GM20431 (cell line): ENCODE measurements at regions not wholly inside any gene's neighbourhood (a gene's known extent, or its start where the extent isn't known, plus 50 kb on each side); places are given as distances from the start of the nearest gene placed in this dataset.

ENCODE experiments used
- in situ Hi-C: fragments of 300-500 bp; cut with MseI, MboI; formaldehyde crosslinking; loops from one replicate; pipeline ENCODE4 v1.15.0; 2020; ENCODE audit warnings: low sequenced_read_pairs; ENCODE audit not compliant: unreplicated experiment

- in situ Hi-C loops, result no loop called here
Observed at GRCh38 chr10:9188022-9188810, 1133.7 kb downstream of the GATA3 start.

- in situ Hi-C loops, result no loop called here
Observed at GRCh38 chr10:9189448-9189847, 1135.0 kb downstream of the GATA3 start.

DNA sequence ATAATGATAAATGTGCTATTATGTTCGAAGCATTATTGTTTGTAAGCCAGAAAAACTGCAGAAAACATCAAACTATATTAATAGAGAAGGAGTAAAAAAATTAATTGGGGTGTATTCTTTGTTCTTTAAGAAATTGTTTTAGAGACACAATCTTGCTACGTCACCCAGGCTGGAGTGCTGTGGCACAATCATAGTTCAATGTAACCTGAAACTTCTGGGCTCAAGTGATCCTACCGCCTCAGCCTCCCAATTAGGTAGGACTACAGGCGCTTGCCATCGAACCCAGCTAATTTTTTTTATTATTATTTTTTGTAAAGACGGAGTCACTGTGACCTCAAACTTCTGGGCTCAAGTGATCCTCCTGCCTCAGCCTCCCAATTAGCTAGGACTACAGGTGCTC lies 1138.6 kb downstream of the GATA3 start:
- in situ Hi-C loops, result no loop called here

- in situ Hi-C loops, result no loop called here
Observed at GRCh38 chr10:9195385-9195784, 1140.9 kb downstream of the GATA3 start.

DNA sequence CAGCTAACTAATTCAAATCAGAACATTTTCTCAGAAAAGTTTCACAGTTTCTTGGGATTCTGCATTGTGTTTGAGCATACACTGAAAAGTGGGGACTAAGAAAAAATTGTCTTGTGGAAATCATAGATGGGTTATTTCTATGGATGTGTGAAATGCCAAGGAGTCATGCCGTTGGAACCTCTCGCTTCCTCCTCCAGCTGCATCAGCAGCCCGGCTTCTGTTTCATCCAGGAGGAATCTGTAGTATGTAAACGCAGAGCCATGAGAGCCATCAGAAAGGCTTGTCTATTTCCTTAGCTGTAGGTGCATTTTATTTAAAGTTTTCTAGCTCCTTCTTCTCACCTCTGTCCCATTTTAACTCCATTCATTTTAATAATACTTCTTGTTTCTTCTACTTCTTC lies 1144.1 kb downstream of the GATA3 start:
- in situ Hi-C loops, result no loop called here

DNA sequence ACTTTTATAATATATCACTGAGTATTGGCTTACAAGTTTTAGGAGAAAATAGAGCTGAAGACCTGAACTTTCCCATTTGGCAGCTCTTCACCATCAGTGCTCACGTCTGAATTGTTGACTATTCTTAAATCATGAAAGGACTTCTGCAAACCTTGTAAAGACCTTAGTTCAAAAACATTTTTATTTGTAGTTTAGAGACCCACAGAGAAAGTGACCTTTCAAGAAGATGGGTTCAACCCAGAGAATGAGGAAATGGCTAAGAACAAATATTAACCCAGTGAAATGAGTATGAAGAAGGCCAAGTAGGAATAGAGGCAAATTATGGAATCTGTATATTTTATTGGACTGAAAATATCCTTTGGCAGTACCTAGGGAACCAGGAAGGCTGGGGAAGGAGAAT lies 1151.1 kb downstream of the GATA3 start:
- in situ Hi-C loops, result loop anchor here (25.0 kb wide), 2 partner anchors 1343 to 1668 kb away; no protein-coding TSS in a partner anchor

DNA sequence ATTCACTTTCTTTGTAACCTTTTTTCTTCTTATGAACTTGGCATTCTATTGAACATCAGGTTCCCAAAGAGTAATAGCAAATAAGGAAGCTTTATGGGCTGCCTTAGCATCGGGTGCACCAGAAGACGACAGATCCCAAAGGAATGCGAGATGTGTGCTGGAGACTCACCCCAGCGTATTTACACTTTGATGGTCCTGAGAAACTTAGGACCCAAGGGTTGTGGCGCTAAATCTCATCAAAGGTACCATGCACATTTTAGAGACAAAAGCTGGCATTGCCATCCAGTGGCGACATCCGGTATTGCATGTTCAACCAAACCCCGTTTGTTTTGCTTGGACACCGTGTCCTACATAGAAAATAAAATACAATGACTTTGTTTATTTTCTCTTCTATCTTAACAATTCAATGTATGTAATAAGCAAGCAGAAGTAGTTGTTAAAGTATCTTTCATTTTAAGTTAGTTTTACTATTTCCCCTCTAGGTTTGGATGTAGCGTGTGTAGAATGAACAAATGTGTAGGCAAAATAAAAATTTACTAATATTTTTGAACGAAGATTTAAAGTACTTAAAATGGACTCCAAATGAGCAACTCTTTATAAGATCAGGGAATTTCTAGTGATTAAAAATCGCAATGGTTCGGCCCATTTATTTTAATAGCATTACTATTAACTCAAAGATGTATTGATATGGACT lies 1154.8 kb downstream of the GATA3 start:
- in situ Hi-C loops, result loop anchor here (25.0 kb wide), 2 partner anchors 1347 to 1672 kb away; no protein-coding TSS in a partner anchor

DNA sequence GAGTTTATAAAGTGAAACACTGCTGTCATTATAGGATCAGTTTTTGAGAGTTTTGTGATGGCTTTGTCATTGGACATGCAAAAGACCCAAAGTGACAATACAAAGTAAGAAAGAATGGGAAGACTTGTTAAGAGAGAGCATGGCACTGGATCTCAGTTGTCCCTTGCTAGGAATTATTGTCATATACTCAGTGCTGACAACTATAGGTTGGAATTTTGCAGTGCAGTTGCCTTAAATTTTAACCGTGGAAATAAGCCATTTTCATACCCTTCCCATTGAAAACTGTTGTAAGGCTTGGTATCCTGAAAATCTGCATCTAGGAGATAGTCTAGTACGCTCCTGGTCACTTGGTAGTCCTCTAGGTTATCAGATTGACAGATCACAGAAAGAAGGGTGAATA lies 1156.7 kb downstream of the GATA3 start:
- in situ Hi-C loops, result loop anchor here (25.0 kb wide), 2 partner anchors 1349 to 1674 kb away; no protein-coding TSS in a partner anchor

DNA sequence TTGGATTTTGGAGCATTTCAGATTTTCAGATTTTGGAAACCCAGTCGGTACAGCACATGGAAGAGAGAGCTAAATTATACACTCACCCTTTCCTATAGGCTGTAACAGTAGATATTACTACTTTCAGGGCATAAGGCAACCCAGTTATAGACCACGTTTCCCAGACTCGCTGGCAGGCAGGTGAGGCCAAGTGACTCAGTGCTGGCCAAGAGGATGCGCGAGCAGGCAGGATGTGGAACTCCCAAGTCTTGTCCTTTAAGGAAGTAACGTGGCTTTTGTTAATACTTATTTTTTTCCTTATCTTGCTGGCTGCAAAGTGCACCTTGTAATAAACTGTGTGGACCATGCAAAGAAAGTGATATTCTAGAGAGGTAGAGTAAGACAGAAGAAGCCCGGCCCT lies 1160.1 kb downstream of the GATA3 start:
- in situ Hi-C loops, result loop anchor here (25.0 kb wide), 2 partner anchors 1352 to 1677 kb away; no protein-coding TSS in a partner anchor

DNA sequence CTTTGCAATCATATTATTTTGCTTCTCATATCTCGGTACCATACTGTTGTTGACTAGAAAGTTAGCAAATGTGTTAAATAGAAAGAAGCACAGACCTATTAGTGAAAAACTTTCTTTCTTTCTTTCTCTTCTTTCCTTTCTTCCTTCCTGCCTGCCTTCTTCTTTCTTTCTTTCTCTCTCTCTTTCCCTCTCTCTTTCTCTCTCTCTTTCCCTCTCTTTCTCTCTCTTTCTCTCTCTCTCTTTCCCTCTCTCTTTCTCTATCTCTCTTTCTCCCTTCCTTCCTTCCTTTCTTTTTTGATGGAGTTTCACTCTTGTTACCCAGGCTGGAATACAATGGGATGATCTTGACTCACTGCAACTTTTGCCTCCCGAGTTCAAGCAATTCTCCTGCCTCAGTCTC lies 1160.6 kb downstream of the GATA3 start:
- in situ Hi-C loops, result loop anchor here (25.0 kb wide), 2 partner anchors 1353 to 1678 kb away; no protein-coding TSS in a partner anchor

DNA sequence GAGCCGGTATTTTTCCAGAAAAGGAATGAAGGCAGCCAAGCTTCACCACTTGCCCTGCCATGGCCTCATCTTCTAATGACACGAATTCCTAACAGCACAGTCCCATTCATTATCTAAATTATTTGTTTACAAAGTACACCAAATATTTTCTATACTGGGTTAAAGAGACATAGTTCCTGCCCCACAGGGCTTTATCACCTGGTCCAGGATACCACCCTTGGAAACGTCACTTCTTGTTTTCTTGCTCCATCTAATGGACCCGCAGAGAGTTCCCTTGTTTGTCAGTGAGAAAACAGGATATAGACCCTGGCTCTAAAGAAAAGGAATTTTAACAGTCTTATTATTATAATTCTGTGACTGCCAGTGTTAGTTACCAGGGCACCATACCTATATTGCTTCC lies 1165.4 kb downstream of the GATA3 start:
- in situ Hi-C loops, result loop anchor here (25.0 kb wide), 2 partner anchors 1358 to 1683 kb away; no protein-coding TSS in a partner anchor

DNA sequence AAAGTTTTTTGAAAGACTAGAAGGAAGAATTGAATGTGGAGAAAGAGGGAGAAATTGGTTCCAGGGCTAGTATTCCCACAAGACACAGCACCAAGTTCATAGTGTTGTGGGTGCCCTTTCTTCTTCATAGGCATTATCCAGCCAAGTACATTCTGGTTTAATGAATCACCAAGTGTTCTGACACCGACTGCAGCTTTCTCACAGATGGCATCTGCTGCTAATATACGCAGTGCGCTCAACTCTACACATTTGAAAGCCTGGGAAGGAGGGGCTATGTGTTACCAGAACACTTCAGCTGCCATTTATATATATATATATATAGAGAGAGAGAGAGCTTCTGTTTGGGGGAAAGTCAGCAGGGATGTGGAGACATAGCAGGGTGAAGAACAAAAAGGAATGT lies 1168.4 kb downstream of the GATA3 start:
- in situ Hi-C loops, result loop anchor here (25.0 kb wide), 2 partner anchors 1361 to 1686 kb away; no protein-coding TSS in a partner anchor

DNA sequence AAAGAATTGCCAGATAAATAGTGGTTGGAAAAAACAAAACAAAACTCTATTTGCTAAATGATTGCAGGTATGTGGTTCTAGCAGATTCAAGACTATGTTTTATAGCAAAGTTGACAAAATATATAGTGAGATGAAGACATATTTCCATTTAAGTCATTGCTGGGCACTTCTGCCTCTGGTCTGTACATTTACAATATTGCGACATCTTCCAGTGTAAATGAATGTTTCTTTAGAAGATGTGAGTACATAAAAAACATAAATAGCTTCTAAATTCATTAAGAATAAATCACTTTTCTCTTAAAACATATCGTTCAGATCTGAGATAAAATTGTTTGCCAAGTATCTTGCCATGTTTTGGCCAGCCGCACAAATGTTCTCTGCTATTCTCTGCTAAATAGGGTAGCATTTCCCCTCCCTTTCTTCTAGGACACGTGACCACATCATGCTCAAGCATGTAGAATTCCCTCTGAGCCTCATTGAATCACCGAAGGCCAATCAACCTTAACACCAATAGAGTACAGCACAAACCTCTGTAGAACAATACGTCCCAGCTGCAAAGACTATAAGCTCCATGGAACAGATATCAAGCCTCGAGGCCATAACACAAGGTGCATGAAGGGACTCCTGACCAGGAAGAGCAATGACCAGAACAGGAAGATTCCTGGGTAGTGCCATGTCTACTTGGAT lies 1173.3 kb downstream of the GATA3 start:
- in situ Hi-C loops, result no loop called here

- in situ Hi-C loops, result no loop called here
Observed at GRCh38 chr10:9228771-9229170, 1174.3 kb downstream of the GATA3 start.

- in situ Hi-C loops, result no loop called here
Observed at GRCh38 chr10:9229702-9230244, 1175.3 kb downstream of the GATA3 start.

GRCh38 chr10:9230625-9231024 lies 1176.1 kb downstream of the GATA3 start:
- in situ Hi-C loops, result no loop called here

DNA sequence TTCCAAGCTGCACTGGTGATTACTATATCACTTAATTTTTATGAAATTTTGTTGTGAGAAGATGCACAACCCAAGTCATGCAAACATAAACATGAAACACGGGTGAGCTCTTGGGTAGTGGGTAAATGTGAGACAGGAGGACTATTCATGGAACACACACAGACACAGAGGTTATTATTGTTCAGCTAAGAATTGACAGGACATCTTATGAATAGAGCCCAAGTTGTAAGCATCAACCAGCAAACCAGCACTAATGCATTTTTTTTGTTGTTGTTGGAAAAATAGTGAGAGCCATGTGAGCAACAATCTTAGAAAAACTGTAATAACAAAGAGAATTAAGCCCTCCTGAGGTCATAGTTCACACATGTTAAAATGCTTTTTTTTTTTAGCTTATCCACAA lies 1179.7 kb downstream of the GATA3 start:
- in situ Hi-C loops, result no loop called here

DNA sequence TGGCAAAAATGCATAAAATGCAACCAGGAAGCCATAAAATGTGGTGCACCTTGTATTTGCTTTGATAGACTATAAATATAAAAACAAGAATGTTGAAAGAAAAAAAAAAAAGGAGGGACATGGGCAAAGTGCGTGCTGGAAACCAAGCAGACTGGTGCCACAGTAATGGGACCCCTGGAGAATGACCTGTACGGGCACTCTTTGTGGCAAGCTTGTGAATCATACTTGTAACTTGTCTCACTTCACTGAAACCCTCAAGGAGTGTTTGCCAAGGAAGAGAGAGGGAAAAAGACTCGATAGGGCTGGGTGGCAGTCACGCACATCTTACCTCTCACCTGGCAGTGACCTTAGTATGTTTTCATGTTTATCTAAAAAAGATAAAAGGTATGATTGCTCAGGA lies 1183.6 kb downstream of the GATA3 start:
- in situ Hi-C loops, result no loop called here

GRCh38 chr10:9239298-9239697 lies 1184.8 kb downstream of the GATA3 start:
- in situ Hi-C loops, result no loop called here

DNA sequence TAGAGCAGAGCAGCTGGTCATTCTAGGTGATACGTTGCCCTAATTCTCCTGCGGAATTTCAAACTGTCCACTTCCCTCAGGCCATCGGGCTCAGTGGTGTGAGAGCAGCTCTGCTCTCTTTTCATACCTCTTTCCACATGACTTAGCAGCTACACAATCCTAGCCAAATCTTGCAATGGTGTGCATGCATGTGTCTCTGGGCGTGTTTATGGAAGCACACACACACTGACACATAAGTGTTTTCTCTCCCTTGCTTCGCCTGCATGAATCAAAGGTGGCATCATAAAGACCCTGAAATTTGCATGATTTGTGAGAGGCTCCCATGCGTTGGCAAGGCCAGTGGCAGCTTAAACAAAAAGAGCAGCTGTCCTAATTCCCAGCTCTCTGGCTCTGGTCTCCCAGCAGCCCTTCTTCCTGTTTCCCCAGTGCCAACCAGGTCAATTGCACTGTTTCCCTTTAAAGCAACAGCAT lies 1189.5 kb downstream of the GATA3 start:
- in situ Hi-C loops, result no loop called here
